Progenitor cell of endocrine pancreas (in vitro differentiated cells): ENCODE measurements at regions not wholly inside any gene's neighbourhood (a gene's known extent, or its start where the extent isn't known, plus 50 kb on each side); places are given as distances from the start of the nearest gene placed in this dataset.

Source experiments
- DNase-seq: peaks from one replicate; pipeline ENCODE4 v3.0.0; 2021; ENCODE audit warnings: low spot score; ENCODE audit not compliant: unreplicated experiment
- H3K27ac Mint-ChIP-seq: 2 replicates; pipeline ENCODE4 v1.8.0; 2021; ENCODE audit warnings: mild to moderate bottlenecking, moderate library complexity, mixed read lengths
- H3K27me3 Mint-ChIP-seq: 2 replicates; pipeline ENCODE4 v1.8.0; 2021; ENCODE audit warnings: mixed read lengths
- H3K36me3 Mint-ChIP-seq: 2 replicates; pipeline ENCODE4 v1.8.0; 2022; ENCODE audit warnings: mixed read lengths; ENCODE audit not compliant: insufficient read depth
- H3K4me1 Mint-ChIP-seq: 2 replicates; pipeline ENCODE4 v1.8.0; 2021; ENCODE audit warnings: low read depth, mixed read lengths
- H3K4me3 Mint-ChIP-seq: 2 replicates; pipeline ENCODE4 v1.8.0; 2021; ENCODE audit warnings: low read depth, mild to moderate bottlenecking, moderate library complexity, mixed read lengths
- H3K9me3 Mint-ChIP-seq: 2 replicates; pipeline ENCODE4 v1.8.0; 2021; ENCODE audit warnings: low read depth, mixed read lengths
- TF ChIP-seq, protein P1 (sequence below): fragments of 200-600 bp; sonication (generic); IDR thresholded peaks from one replicate; pipeline ENCODE4 v1.5.0; 2021; ENCODE audit warnings: antibody characterized with exemption, mild to moderate bottlenecking; ENCODE audit not compliant: unreplicated experiment

DNA sequence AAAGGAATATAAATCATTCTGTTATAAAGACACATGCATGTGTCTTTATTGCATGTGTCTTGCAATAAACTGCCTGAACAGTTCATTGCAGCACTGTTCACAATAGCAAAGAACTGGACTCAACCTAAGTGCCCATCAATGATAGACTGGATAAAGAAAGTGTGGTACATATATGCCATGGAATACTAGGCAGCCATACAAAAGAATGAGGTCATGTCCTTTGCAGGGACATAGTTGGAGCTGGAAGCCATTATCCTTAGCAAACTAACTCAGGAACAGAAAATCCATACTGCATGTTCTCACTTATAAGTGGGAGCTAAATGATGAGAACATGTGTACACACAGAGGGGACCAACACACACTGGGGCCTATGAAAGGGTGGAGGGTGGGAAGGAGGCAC is 63.7 kb upstream of the CHD1 start:
- no peak for DNase-seq
- Mint-ChIP-seq H3K27ac (no peak overlapping the region), H3K4me1 (peaks cover 3% of the 10 kb centered on the region)

DNA sequence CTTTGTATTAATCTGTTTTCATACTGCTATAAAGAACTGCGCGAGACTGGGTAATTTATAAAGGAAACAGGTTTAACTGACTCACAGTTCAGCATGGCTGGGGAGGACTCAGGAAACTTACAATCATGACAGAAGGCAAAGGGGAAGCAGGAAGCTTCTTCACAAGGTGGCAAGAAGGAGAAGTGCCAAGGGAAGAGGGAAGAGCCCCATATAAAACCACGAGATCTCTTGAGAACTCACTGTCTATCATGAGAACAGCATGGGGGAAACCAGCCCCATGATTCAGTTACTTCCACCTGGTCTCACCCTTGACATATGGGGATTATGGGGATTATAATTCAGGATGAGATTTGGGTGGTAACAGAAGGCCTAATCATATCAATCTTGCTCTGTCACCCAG is 60.9 kb upstream of the CHD1 start:
- no peaks in the 10 kb centered on the region for H3K27me3 Mint-ChIP-seq
- TF ChIP-seq, protein P1, sequence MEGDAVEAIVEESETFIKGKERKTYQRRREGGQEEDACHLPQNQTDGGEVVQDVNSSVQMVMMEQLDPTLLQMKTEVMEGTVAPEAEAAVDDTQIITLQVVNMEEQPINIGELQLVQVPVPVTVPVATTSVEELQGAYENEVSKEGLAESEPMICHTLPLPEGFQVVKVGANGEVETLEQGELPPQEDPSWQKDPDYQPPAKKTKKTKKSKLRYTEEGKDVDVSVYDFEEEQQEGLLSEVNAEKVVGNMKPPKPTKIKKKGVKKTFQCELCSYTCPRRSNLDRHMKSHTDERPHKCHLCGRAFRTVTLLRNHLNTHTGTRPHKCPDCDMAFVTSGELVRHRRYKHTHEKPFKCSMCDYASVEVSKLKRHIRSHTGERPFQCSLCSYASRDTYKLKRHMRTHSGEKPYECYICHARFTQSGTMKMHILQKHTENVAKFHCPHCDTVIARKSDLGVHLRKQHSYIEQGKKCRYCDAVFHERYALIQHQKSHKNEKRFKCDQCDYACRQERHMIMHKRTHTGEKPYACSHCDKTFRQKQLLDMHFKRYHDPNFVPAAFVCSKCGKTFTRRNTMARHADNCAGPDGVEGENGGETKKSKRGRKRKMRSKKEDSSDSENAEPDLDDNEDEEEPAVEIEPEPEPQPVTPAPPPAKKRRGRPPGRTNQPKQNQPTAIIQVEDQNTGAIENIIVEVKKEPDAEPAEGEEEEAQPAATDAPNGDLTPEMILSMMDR, result no peak
- H3K27ac Mint-ChIP-seq, result no peak overlapping the region
- no peaks in the 10 kb centered on the region for H3K36me3 Mint-ChIP-seq
- no peak overlapping the region for H3K4me3 Mint-ChIP-seq
- no peak for DNase-seq
- H3K9me3 Mint-ChIP-seq, result no peaks in the 10 kb centered on the region
- peaks cover 3% of the 10 kb centered on the region for H3K4me1 Mint-ChIP-seq

More for the DNA sequence above, 63.7 kb upstream of the CHD1 start:
- Mint-ChIP-seq H3K4me3 (no peak overlapping the region), H3K27me3 (no peaks in the 10 kb centered on the region), H3K36me3 (no peaks in the 10 kb centered on the region), H3K9me3 (no peaks in the 10 kb centered on the region)
- TF ChIP-seq, protein P1, result no peak

DNA sequence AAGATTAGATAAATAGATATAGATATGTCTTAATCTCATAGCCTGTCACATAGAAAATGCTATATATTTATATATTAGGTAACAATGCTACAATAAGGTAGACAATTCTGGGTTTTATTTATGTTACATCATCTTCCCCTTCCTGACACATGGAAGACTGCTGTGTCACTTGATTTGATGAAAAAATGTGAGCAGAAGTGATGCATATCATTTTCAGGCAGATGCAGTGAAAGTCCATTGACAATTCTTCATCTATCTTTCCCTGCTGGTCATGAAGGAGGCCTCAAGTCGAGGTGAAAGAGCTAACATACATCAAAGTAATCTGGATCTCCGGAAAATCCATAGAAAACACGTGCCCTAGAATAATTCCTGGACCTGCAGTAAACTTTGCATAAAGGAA is 57.8 kb upstream of the CHD1 start:
- Mint-ChIP-seq H3K4me1 (no peaks in the 10 kb centered on the region), H3K27ac (no peak overlapping the region), H3K27me3 (no peaks in the 10 kb centered on the region), H3K9me3 (no peaks in the 10 kb centered on the region), H3K36me3 (no peaks in the 10 kb centered on the region), H3K4me3 (no peak overlapping the region)
- DNase-seq, result no peak
- TF ChIP-seq, protein P1, result no peak

DNA sequence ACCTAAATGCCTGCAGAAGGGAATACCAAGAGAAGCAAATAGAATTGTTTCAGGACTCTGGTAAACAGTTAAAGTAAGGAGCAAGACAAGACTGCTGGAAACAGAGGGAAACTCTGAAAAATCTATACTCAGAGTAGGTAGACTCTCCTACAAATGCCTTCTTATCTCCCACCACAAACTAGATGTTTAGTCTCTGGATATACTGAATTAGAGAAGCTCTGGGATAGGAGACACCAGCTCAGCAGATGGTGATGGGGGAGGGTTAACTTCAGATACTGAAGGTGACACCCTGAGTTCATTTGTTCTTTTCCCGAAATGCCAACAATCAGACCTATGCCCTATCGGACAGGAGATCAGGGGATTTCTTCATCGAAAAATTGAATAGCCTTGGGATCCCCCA is 54.1 kb upstream of the CHD1 start:
- no peaks in the 10 kb centered on the region for H3K4me1 Mint-ChIP-seq

More for the DNA sequence above, 54.1 kb upstream of the CHD1 start:
- no peak for DNase-seq
- Mint-ChIP-seq H3K27ac (no peak overlapping the region), H3K9me3 (no peaks in the 10 kb centered on the region), H3K4me3 (no peak overlapping the region), H3K36me3 (no peaks in the 10 kb centered on the region), H3K27me3 (no peaks in the 10 kb centered on the region)
- TF ChIP-seq, protein P1, result no peak
